Upper lobe of right lung (tissue), 1 donor: ENCODE measurements at regions not wholly inside any gene's neighbourhood (a gene's known extent, or its start where the extent isn't known, plus 50 kb on each side); places are given as distances from the start of the nearest gene placed in this dataset.

Source experiments
- ATAC-seq: fragments of 200-7000 bp; cut with Tn5 transposase; one replicate; pipeline ENCODE4 v1.9.1; 2020; ENCODE audit warnings: mild to moderate bottlenecking, moderate library complexity
- DNase-seq: peaks from one replicate; pipeline ENCODE4 v3.0.0-alpha.2; 2020
- H3K27ac ChIP-seq: fragments of 200-600 bp; one replicate; pipeline ENCODE4 v1.8.0; 2022
- H3K27me3 ChIP-seq: fragments of 200-600 bp; one replicate; pipeline ENCODE4 v1.8.0; 2022; ENCODE audit warnings: mild to moderate bottlenecking
- H3K36me3 ChIP-seq: fragments of 200-600 bp; one replicate; pipeline ENCODE4 v1.8.0; 2022
- H3K4me1 ChIP-seq: fragments of 200-600 bp; one replicate; pipeline ENCODE4 v1.8.0; 2022
- H3K4me3 ChIP-seq: fragments of 200-600 bp; one replicate; pipeline ENCODE4 v1.8.0; 2022; ENCODE audit warnings: mild to moderate bottlenecking
- H3K9me3 ChIP-seq: fragments of 200-600 bp; one replicate; pipeline ENCODE4 v1.8.0; 2022
- intact Hi-C: fragments of 100-400 bp; cut with DNase I; formaldehyde crosslinking; loops from one replicate; pipeline ENCODE4 v1.11.0; 2022
- TF ChIP-seq, protein P1 (sequence below): fragments of 200-600 bp; IDR thresholded peaks from one replicate; pipeline ENCODE4 v1.8.0; 2022; ENCODE audit warnings: antibody characterized with exemption
- donor health status: DM: no; HTN: yes; CAD: no; lungs with severe emphysema.

DNA sequence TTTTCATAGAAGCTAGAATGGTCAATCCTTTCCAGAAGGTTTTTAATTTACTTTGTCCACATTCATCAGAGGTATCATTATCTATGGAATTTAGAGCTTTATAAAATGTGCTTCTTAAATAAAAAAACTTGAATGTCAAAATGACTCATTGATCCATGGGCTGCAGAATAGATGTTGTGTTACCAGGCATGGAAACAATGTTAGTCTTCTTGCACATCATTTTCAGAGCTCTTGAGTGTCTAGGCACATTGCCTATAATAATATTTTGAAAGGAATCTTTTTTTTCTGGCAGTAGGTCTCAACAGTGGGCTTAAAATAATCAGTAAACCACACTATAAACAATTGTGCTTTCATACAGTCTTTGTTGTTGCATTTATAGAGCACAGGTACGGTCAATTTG is 200.3 kb downstream of the FAT4 start:
- Histone ChIP-seq H3K27ac (no peak overlapping the region), H3K4me1 (no peaks in the 10 kb centered on the region), H3K36me3 (no peaks in the 10 kb centered on the region), H3K9me3 (no peaks in the 10 kb centered on the region), H3K27me3 (no peaks in the 10 kb centered on the region), H3K4me3 (no peak overlapping the region)
- DNase-seq (no peak), ATAC-seq (no peak)
- intact Hi-C loops: no loop called here
- TF ChIP-seq, protein P1, sequence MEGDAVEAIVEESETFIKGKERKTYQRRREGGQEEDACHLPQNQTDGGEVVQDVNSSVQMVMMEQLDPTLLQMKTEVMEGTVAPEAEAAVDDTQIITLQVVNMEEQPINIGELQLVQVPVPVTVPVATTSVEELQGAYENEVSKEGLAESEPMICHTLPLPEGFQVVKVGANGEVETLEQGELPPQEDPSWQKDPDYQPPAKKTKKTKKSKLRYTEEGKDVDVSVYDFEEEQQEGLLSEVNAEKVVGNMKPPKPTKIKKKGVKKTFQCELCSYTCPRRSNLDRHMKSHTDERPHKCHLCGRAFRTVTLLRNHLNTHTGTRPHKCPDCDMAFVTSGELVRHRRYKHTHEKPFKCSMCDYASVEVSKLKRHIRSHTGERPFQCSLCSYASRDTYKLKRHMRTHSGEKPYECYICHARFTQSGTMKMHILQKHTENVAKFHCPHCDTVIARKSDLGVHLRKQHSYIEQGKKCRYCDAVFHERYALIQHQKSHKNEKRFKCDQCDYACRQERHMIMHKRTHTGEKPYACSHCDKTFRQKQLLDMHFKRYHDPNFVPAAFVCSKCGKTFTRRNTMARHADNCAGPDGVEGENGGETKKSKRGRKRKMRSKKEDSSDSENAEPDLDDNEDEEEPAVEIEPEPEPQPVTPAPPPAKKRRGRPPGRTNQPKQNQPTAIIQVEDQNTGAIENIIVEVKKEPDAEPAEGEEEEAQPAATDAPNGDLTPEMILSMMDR: no peak

- TF ChIP-seq, protein P1: no peak
- H3K36me3 ChIP-seq: no peaks in the 10 kb centered on the region
- intact Hi-C loops: no loop called here
Measured at GRCh38 chr4:125517831-125518230, 203.1 kb downstream of the FAT4 start.

DNA sequence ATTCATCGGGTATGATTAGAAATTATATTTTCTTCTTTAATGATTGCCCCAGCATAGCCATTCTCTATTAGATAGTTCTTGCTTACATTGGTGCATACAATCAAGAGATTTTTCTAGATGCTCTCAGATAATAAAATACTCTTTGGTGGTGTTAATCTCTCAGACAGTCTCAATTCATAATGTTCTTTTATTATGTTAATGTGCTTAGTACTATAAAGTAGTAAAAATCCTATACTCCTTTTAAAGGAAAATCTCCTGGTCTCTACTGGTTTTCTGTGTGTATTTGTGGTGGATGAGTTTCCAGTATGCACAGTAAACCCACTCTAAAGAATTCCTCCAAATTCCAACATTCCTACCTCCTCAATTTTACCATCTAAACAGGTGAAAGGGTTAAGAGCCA is 203.5 kb downstream of the FAT4 start:
- DNase-seq: no peak
- Histone ChIP-seq H3K36me3 (no peaks in the 10 kb centered on the region), H3K4me3 (no peak overlapping the region), H3K9me3 (no peaks in the 10 kb centered on the region), H3K27me3 (no peaks in the 10 kb centered on the region), H3K4me1 (no peaks in the 10 kb centered on the region), H3K27ac (no peak overlapping the region)
- ATAC-seq: no peak
- intact Hi-C loops: no loop called here
- TF ChIP-seq, protein P1: no peak

More at GRCh38 chr4:125517831-125518230, 203.1 kb downstream of the FAT4 start:
- Histone ChIP-seq H3K4me1 (no peaks in the 10 kb centered on the region), H3K4me3 (no peak overlapping the region), H3K27me3 (no peaks in the 10 kb centered on the region), H3K9me3 (no peaks in the 10 kb centered on the region), H3K27ac (no peak overlapping the region)
- ATAC-seq: no peak
- DNase-seq: no peak

GRCh38 chr4:125519371-125520146 is 204.8 kb downstream of the FAT4 start:
- H3K4me3 ChIP-seq: no peak overlapping the region
- ATAC-seq (no peak), DNase-seq (no peak)
- H3K36me3 ChIP-seq: no peaks in the 10 kb centered on the region
- intact Hi-C loops: no loop called here
- H3K9me3 ChIP-seq: no peaks in the 10 kb centered on the region
- no peak overlapping the region for H3K27ac ChIP-seq
- TF ChIP-seq, protein P1: no peak
- H3K27me3 ChIP-seq: no peaks in the 10 kb centered on the region
- no peaks in the 10 kb centered on the region for H3K4me1 ChIP-seq

DNA sequence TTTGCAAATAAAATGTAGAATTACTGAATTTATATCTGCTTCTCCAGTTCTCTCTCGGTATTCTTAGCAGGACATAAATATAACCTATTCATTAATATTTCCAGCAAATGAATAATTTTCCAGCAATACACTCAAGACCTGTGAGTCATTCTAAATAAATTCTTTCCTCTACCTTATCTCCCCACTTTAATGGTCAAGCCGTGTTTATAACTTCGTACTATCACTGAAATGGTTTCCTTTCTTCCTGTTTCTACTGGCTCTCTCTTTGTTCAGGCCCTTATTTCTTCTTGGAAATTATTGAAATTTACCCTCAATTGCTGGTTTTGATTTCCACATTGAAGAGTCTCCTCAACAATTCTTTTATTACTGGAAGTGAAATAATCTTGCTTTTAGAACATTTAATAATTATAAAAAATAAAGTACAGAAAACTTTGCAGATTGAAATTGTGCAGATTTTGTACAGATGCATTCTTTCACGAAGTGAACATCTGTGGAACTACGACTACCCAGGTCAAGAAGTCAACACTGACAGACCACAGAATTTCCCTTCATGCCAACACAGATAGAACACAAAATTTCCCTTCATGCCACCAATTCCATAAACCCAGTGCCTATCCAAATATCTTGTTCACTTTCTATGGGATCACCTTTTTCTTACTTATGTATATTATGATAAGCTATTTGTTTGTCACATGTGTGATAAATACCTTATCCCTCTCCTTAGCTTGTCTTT is 205.7 kb downstream of the FAT4 start:
- TF ChIP-seq, protein P1: no peak
- Histone ChIP-seq H3K27me3 (no peaks in the 10 kb centered on the region), H3K36me3 (no peaks in the 10 kb centered on the region), H3K4me3 (no peak overlapping the region), H3K4me1 (no peaks in the 10 kb centered on the region), H3K9me3 (no peaks in the 10 kb centered on the region), H3K27ac (no peak overlapping the region)
- ATAC-seq (no peak), DNase-seq (no peak)
- intact Hi-C loops: no loop called here
